Right forelimb (tissue), 1 donor: ENCODE measurements at regions not wholly inside any gene's neighbourhood (a gene's known extent, or its start where the extent isn't known, plus 50 kb on each side); places are given as distances from the start of the nearest gene placed in this dataset.
"Not testable (repeated sequence)": the region's sequence is repeated elsewhere in the genome, so short reads cannot be mapped to it uniquely, and the experiment has no call there.

Source experiments
- DNase-seq: peaks from one replicate; pipeline ENCODE4 v3.0.0-alpha.2; 2018

DNA sequence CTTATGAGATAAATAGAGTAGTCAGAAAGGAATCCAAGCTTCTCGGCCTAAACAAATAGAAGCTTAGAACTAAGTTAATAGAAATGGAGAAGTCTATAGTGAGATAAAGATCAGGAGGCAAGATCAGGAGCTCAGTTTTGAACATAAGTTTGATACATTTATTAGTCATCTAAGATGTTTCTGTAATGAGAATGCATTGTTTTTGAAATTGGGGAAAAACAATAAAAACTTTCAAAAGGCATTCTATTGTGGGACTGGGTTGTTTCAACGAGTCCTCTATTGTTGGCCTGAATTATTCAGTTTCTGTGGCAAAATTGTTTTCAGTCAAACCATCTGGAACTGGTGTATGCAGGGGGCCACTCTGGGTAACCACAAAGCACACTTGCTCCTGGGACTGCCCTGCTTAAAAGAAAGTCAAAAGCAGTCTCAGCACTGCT, 181.0 kb upstream of the CLINT1 start:
- DNase-seq = no peak

GRCh38 chr5:158039441-158039840, 180.5 kb upstream of the CLINT1 start:
- no peak for DNase-seq

DNA sequence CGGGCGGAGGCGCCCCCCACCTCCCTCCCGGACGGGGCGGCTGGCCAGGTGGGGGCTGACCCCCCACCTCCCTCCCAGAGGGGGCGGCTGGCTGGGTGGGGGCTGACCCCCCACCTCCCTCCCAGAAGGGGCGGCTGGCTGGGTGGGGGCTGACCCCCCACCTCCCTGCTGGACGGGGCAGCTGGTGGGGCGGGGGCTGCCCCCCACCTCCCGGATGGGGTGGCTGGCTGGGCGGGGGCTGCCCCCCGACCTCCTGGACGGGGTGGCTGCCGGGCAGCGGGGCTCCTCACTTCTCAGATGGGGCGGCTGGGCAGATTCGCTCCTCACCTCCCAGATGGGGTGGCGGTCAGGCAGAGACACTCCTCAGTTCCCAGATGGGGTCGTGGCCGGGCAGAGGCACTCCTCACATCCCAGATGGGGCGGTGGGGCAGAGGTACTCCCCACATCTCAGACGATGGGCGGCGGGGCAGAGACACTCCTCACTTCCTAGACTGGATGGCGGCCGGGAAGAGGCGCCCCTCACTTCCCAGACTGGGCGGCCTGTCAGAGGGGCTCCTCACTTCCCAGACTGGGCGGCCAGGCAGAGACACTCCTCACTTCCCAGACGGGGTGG, 178.1 kb upstream of the CLINT1 start:
- not testable (repeated sequence) for DNase-seq

- DNase-seq = not testable (repeated sequence)
Observed at GRCh38 chr5:158034586-158034985, 175.6 kb upstream of the CLINT1 start.

- no peak for DNase-seq
Observed at GRCh38 chr5:158033724-158034123, 174.8 kb upstream of the CLINT1 start.

DNA sequence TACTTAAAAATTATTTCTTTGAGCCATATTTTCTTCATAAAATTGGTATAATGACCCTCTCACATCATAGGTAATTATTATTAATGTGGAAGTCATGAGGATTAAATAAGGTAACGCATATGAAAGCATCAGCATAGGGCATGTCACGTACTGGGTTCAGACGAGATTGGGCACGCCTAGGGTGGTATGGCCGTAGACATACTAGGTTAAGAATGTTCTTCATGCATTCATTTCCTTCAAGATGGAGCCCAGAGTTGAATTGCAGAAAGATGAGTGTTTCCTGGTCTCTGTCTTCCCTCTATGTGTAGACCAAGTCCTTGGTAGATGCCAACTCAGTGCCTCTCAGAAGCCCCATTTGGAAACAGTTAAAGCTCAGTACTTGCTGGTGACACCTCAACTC, 174.1 kb upstream of the CLINT1 start:
- DNase-seq = no peak

- DNase-seq = no peak
Observed at GRCh38 chr5:158032246-158032645, 173.3 kb upstream of the CLINT1 start.

- no peak for DNase-seq
Observed at GRCh38 chr5:158027806-158028775, 169.1 kb upstream of the CLINT1 start.

- no peak for DNase-seq
Observed at GRCh38 chr5:158026304-158027031, 167.5 kb upstream of the CLINT1 start.

DNA sequence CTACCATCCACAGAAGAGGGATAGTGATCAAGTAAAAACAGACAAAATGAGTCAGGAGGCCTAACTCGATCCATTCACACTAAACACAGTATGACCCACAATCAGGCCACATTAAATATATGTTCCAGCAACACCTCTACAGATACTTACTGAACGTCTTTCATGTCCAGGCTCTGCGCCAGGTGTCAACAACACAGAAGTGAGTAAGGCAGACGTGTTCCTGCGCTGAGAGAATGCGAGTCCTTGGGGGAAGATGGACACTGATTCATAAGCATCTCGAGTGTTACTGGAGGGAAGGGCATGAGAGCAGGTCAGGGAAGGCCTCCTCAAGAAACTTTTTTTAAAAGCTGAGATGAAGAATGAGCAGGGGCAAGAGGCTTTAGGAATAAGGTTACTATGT, 164.3 kb upstream of the CLINT1 start:
- DNase-seq = no peak

- DNase-seq = no peak
Observed at GRCh38 chr5:158022837-158023236, 163.9 kb upstream of the CLINT1 start.

GRCh38 chr5:158022393-158022792, 163.4 kb upstream of the CLINT1 start:
- no peak for DNase-seq

DNA sequence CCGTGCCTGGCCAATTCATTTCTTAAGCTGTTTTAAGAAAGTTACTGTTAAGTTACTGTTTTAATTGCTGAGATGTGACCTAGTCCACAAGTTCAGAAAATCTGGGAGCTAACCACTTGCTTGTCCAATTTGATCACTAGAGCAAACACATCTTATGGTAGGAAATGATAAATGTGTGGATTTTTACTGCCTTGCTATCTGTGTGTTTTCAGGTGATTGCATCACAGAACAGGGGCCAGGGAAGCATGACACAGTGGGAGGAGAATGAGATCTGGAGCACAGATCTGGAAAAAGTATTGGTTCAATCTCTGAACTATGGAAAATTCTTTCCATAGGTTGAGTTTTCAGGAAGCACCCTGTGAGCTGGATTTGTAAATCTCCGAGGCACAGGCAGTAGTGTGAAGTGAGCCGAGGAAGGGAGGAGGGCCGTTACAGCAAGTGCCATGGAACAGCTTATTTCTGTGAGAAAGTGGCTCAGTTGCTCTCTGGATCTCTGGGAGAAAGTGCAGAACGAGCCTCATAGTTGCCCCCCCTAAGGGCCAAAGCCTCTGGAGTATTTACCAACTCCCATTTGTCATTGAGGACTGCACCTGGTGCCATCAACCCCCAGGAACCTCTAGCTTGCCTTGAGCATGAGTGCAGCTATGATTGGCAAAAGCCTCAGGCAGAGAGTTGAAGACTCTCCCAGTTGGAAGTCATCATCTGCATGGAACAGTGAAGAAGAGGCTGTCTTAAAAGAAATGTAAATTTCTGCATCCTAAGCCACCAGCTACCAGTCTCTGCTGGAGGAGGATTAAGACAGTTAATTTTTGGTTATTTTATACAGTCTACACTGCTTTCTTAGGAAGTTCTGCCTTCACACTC, 161.8 kb upstream of the CLINT1 start:
- DNase-seq = no peak

- DNase-seq = no peak
Observed at GRCh38 chr5:158017469-158017868, 158.5 kb upstream of the CLINT1 start.

DNA sequence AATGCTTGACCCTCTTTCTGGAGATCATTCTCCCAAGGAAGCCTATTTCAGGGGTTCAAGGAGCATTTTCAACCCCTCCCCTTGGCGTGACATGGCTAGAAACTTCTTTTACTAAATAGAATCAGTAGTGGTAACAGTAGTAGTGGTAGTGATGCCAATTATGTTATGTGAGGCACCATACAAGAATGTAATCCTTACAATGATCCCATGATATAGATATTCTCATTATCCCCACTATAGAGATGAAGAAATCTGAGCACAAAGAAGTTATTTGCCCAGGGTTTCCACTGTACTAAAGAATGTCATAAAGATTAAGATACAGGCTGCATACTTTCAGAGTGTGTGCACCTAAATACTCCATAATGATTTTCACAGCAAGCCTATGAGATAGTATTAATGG, 155.4 kb upstream of the CLINT1 start:
- DNase-seq = no peak

GRCh38 chr5:158013939-158014338, 155.0 kb upstream of the CLINT1 start:
- no peak for DNase-seq

DNA sequence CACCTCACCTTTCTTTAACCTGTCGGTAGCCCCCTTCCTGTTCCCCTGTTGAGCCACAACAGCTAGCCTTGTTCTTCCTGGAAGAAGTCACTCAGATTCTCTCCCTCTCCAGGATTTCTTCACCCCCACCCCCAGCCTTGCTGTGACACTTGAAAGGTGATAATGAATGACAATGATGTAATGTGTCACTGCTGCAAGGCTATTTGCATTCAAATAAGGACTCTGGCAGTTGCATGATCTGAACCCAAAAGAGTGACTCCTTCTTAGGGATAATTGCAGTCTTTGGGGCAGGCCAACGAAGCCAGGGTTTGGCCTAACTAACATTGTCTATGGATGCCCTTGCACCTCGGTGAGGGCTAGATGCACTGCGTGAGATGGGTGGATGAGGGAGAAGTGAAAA, 154.4 kb upstream of the CLINT1 start:
- DNase-seq = no peak

DNA sequence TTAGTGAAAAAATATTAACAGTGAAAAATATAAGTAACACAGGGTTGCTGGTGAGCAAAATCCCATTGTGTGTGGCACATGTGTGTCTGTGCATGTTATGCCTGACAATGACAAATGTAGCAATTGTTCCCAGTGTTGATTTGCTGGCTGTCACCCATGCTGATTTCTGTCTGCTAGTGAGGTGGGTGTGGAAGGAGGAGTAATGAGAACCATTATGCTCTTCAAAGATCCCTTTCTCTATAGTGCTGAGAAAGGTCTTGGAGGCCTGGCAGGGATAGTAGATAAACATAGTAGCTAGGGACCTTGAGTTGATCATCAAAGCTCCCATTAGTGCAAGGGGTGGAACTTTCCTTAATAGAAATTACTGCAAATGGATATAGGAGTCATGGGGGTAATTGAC, 152.5 kb upstream of the CLINT1 start:
- DNase-seq = no peak

GRCh38 chr5:158010831-158011230, 151.9 kb upstream of the CLINT1 start:
- DNase-seq = no peak

DNA sequence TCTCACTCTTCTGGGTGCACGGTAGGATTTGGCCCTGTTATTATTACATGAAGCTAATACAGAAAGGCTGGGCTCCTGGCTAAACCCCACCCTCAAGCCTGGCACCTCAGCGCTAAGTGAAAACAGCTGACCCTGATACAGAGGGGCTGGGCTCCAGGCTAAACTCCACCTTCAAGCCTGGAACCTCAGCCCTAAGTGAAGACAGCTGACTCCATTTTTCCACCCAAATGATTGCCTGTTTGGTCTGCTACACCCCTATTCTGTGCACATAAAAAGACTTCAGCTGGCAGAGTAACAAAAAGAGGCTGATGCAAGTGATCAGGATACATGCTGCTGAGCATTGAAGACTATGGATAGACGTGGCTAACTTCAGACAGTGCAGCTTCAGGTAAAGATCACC, 148.4 kb upstream of the CLINT1 start:
- DNase-seq = no peak

GRCh38 chr5:157999696-158000095, 140.8 kb upstream of the CLINT1 start:
- no peak for DNase-seq

GRCh38 chr5:157997991-157998504, 139.1 kb upstream of the CLINT1 start:
- DNase-seq = no peak
